Mesenchymal stem cell (in vitro differentiated cells and primary cell): ENCODE measurements at regions not wholly inside any gene's neighbourhood (a gene's known extent, or its start where the extent isn't known, plus 50 kb on each side); places are given as distances from the start of the nearest gene placed in this dataset.
A peak's percentile ranks its signal among the peaks of the same experiment; 100 is the strongest.

Experiments
- DNase-seq: peaks from one replicate; pipeline ENCODE4 v3.0.0-alpha.2; 2013
- H2AFZ ChIP-seq: one replicate; pipeline ENCODE4 v1.6.1; 2013; ENCODE audit warnings: low read depth, mild to moderate bottlenecking, control low read depth, inconsistent platforms, low read length, moderate library complexity
- H2AK5ac ChIP-seq: 2 replicates; pipeline ENCODE4 v1.6.1; 2013; ENCODE audit warnings: low read length, moderate library complexity, mild to moderate bottlenecking, inconsistent platforms; ENCODE audit not compliant: severe bottlenecking
- H2BK120ac ChIP-seq: one replicate; pipeline ENCODE4 v1.6.1; 2013; ENCODE audit warnings: low read depth, mild to moderate bottlenecking, inconsistent platforms, low read length, moderate library complexity
- H2BK12ac ChIP-seq, 2 experiments: one replicate each; pipeline ENCODE4 v1.6.1; 2013; ENCODE audit warnings: inconsistent platforms in 2 of 2, low read length in 2 of 2, mild to moderate bottlenecking in 2 of 2, moderate library complexity in 2 of 2, control low read depth in 1 of 2
- H2BK15ac ChIP-seq: one replicate; pipeline ENCODE4 v1.6.1; 2013; ENCODE audit warnings: mild to moderate bottlenecking, low read depth, inconsistent platforms; ENCODE audit not compliant: poor library complexity, severe bottlenecking
- H2BK5ac ChIP-seq: 2 replicates; pipeline ENCODE4 v1.6.1; 2013; ENCODE audit warnings: low read depth, mild to moderate bottlenecking, low read length, control low read depth, inconsistent platforms; ENCODE audit not compliant: poor library complexity, severe bottlenecking
- H3K14ac ChIP-seq, 2 experiments: one replicate each; pipeline ENCODE4 v1.6.1; 2013; ENCODE audit warnings: inconsistent platforms in 2 of 2, low read length in 2 of 2, control low read depth in 1 of 2, mild to moderate bottlenecking in 1 of 2, moderate library complexity in 1 of 2
- H3K18ac ChIP-seq, 2 experiments: one replicate each; pipeline ENCODE4 v1.6.1; 2013; ENCODE audit warnings: inconsistent platforms in 2 of 2, low read length in 2 of 2, control low read depth in 1 of 2, low read depth in 1 of 2, mild to moderate bottlenecking in 1 of 2
- H3K23ac ChIP-seq, 2 experiments: one replicate each; pipeline ENCODE4 v1.6.1; 2013; ENCODE audit warnings: inconsistent platforms in 2 of 2, low read length in 2 of 2, mild to moderate bottlenecking in 2 of 2, moderate library complexity in 2 of 2, control low read depth in 1 of 2
- H3K27ac ChIP-seq: 2 replicates; pipeline ENCODE4 v1.5.1; 2013; ENCODE audit warnings: mild to moderate bottlenecking, moderate library complexity, low read length, control low read depth, inconsistent platforms; ENCODE audit not compliant: poor library complexity, severe bottlenecking
- H3K27me3 ChIP-seq, 2 experiments: 2 replicates each; pipeline versions ENCODE4 v1.6.1 to v1.7.0; 2013; ENCODE audit warnings: low read length in 2 of 2, mild to moderate bottlenecking in 2 of 2, moderate library complexity in 2 of 2, control low read depth in 1 of 2, inconsistent platforms in 1 of 2; ENCODE audit not compliant: control insufficient read depth in 1 of 2, insufficient read depth in 1 of 2
- H3K36me3 ChIP-seq, 2 experiments: 2 replicates each; pipeline versions ENCODE4 v1.6.1 to v1.7.0; 2013; ENCODE audit warnings: low read length in 2 of 2, control low read depth in 1 of 2, inconsistent platforms in 1 of 2, low read depth in 1 of 2, mild to moderate bottlenecking in 1 of 2; ENCODE audit not compliant: insufficient read depth in 2 of 2, control insufficient read depth in 1 of 2
- H3K4ac ChIP-seq, 2 experiments: one replicate each; pipeline ENCODE4 v1.6.1; 2013; ENCODE audit warnings: inconsistent platforms in 2 of 2, low read length in 2 of 2, mild to moderate bottlenecking in 2 of 2, moderate library complexity in 2 of 2, control low read depth in 1 of 2, low read depth in 1 of 2
- H3K4me1 ChIP-seq: 2 replicates; pipeline ENCODE4 v1.6.1; 2013; ENCODE audit warnings: low read depth, low read length, control low read depth; ENCODE audit not compliant: control insufficient read depth, insufficient read depth
- H3K4me2 ChIP-seq: 2 replicates; pipeline ENCODE4 v1.6.1; 2013; ENCODE audit warnings: low read length, mild to moderate bottlenecking, inconsistent platforms; ENCODE audit not compliant: poor library complexity, severe bottlenecking
- H3K4me3 ChIP-seq, 2 experiments: 2 replicates each; pipeline versions ENCODE4 v1.5.1 to v1.7.0; 2013; ENCODE audit warnings: low read length in 2 of 2, mild to moderate bottlenecking in 2 of 2, control low read depth in 1 of 2, low read depth in 1 of 2; ENCODE audit not compliant: insufficient read depth in 1 of 2
- H3K79me1 ChIP-seq: replicated peaks from 2 replicates; pipeline ENCODE4 v1.6.1; 2013; ENCODE audit warnings: mild to moderate bottlenecking, control low read depth, low read length, inconsistent platforms; ENCODE audit not compliant: poor library complexity, severe bottlenecking
- H3K9ac ChIP-seq: 2 replicates; pipeline ENCODE4 v1.7.0; 2013; ENCODE audit warnings: mild to moderate bottlenecking, low read length, moderate library complexity
- H3K9me3 ChIP-seq: 2 replicates; pipeline ENCODE4 v1.7.0; 2013; ENCODE audit warnings: mild to moderate bottlenecking, low read length; ENCODE audit not compliant: control insufficient read depth
- H4K8ac ChIP-seq: one replicate; pipeline ENCODE4 v1.6.1; 2013; ENCODE audit warnings: inconsistent platforms, mild to moderate bottlenecking, low read length, moderate library complexity
- H4K91ac ChIP-seq: one replicate; pipeline ENCODE4 v1.6.1; 2013; ENCODE audit warnings: mild to moderate bottlenecking, low read length, inconsistent platforms
- WGBS: methylation state at CpG from one replicate; pipeline ENCODE4 v1.1.7; 2013; ENCODE audit warnings: mixed read lengths; 5-methylcytosine and 5-hydroxymethylcytosine counted together

DNA sequence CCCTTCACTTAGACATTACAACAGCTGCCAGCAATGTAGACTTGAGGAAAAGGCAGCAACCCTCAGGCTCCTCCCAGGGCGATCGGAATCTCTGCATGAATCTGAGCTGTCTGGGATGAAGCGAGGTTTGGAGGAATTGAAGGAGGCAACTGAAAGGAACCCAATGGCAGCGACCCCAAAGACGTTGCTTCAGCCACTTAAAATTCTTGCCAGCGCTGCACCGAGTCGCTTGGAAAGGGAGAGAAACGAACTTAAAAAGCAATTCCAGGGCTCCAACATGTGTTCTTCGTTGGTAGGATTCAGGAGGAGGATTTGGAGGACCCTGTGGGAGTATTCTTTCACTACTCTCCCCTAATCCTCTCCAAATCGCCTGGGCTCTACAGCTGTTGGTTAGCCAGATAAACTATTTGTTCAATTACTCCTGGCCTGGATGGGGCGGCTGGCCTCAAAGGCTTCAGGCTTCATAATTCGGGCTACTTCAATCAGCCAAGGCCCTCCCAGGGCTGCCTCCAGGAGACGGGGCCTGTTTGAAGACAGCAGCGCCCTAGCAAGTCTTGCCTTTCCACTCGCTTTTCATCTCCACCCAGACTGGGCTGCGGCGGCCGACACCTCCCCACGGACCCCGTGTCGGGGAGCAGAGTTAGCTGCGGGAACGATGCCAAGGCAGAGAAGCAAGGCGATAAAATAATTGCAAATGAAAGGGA lies 72.4 kb upstream of the TMEM45B start:
- H3K4ac ChIP-seq, result no peak overlapping the region
- H3K18ac ChIP-seq, result no peak overlapping the region
- DNase-seq, result no peak
- no peaks in the 10 kb centered on the region for H3K36me3 ChIP-seq
- 84% methylated on average over 21 of the region's 25 CpGs for WGBS
- H3K4me3 ChIP-seq, result no peak overlapping the region
- no peak overlapping the region for H3K4me2 ChIP-seq
- H4K91ac ChIP-seq, result no peak overlapping the region
- no peak overlapping the region for H4K8ac ChIP-seq
- H3K9ac ChIP-seq, result no peak overlapping the region
- H2BK120ac ChIP-seq, result no peak overlapping the region
- H2BK12ac ChIP-seq, result no peak overlapping the region
- no peaks in the 10 kb centered on the region for H3K9me3 ChIP-seq
- H2BK15ac ChIP-seq, result no peak overlapping the region
- no peak overlapping the region for H2BK5ac ChIP-seq
- H3K14ac ChIP-seq, result no peak overlapping the region
- H2AK5ac ChIP-seq, result no peak overlapping the region
- H2AFZ ChIP-seq, result no peak overlapping the region
- H3K27ac ChIP-seq, result no peak overlapping the region
- no peaks in the 10 kb centered on the region for H3K79me1 ChIP-seq
- no peaks in the 10 kb centered on the region for H3K4me1 ChIP-seq
- peaks cover 12 to 46% of the 10 kb centered on the region in 2 experiments for H3K27me3 ChIP-seq
- no peak overlapping the region for H3K23ac ChIP-seq

DNA sequence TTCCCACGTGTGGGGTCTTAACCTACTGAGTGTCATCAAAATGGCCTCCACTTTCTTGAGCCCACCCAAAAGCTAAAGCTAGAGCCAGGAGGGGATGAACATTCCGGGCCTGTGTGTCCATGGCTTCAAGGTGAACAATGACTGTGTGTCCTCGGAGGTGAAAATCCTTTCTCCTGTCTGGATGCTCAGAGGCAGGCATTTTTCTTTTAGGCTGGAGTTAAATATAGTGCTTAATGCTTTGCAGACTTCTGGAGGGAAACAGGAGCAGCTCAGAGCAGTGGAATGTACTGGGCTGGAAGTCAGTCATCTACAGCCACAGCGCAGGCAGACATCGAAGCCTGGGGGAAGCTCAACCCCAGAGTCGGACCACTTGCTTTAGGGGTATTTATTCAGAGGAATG lies 68.6 kb upstream of the TMEM45B start:
- H3K9ac ChIP-seq, result no peak overlapping the region
- no peak overlapping the region for H3K4ac ChIP-seq
- no peak overlapping the region for H3K23ac ChIP-seq
- no peak for DNase-seq
- no peak overlapping the region for H4K91ac ChIP-seq
- H2BK12ac ChIP-seq, result no peak overlapping the region
- no peak overlapping the region for H4K8ac ChIP-seq
- peaks cover 28 to 70% of the 10 kb centered on the region in 2 experiments for H3K27me3 ChIP-seq
- H2AFZ ChIP-seq, result no peak overlapping the region
- H2BK15ac ChIP-seq, result no peak overlapping the region
- H3K4me1 ChIP-seq, result peaks cover 3% of the 10 kb centered on the region
- no peak overlapping the region for H2BK120ac ChIP-seq
- H3K36me3 ChIP-seq, result no peaks in the 10 kb centered on the region
- no peak overlapping the region for H2AK5ac ChIP-seq
- H3K14ac ChIP-seq, result no peak overlapping the region
- H3K4me2 ChIP-seq, result no peak overlapping the region
- no peak overlapping the region for H3K27ac ChIP-seq
- H3K79me1 ChIP-seq, result no peaks in the 10 kb centered on the region
- 79% methylated on average over 6 of the region's 6 CpGs for WGBS
- H2BK5ac ChIP-seq, result no peak overlapping the region
- H3K9me3 ChIP-seq, result no peaks in the 10 kb centered on the region
- H3K18ac ChIP-seq, result no peak overlapping the region
- no peak overlapping the region for H3K4me3 ChIP-seq

DNA sequence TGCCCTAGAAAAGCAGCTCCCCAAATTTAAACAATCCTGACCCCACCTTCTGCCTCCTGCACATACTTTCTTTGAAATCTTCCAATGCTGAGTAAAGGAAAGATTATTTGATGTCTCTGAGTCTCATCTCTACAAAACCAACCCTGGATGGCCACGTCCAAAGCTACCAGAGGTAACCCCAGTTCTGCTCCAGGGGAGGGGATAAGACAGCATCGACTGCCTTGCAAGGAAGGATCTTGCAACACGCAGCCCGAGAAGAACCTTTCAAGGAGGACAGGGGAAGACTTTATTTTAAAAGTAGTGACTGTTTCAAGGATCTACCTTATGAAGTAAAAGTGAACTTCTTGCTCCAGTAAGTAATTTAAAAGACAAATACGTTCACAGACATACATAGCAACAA lies 66.5 kb upstream of the TMEM45B start:
- Histone ChIP-seq H4K8ac (no peak overlapping the region), H3K36me3 (no peaks in the 10 kb centered on the region), H3K4me3 (no peak overlapping the region), H4K91ac (no peak overlapping the region), H3K14ac (no peak overlapping the region), H2AK5ac (no peak overlapping the region), H2BK12ac (no peak overlapping the region), H3K18ac (no peak overlapping the region), H3K9ac (no peak overlapping the region), H2BK15ac (no peak overlapping the region), H3K9me3 (no peaks in the 10 kb centered on the region), H2BK120ac (no peak overlapping the region), H2AFZ (no peak overlapping the region), H3K23ac (no peak overlapping the region), H3K79me1 (no peaks in the 10 kb centered on the region), H3K4me2 (no peak overlapping the region), H2BK5ac (no peak overlapping the region), H3K4ac (no peak overlapping the region), H3K4me1 (peaks cover 3% of the 10 kb centered on the region), H3K27me3 (peaks cover 25 to 60% of the 10 kb centered on the region in 2 experiments), H3K27ac (no peak overlapping the region)
- WGBS, result 85% methylated on average over 3 of the region's 5 CpGs
- DNase-seq, result no peak

DNA sequence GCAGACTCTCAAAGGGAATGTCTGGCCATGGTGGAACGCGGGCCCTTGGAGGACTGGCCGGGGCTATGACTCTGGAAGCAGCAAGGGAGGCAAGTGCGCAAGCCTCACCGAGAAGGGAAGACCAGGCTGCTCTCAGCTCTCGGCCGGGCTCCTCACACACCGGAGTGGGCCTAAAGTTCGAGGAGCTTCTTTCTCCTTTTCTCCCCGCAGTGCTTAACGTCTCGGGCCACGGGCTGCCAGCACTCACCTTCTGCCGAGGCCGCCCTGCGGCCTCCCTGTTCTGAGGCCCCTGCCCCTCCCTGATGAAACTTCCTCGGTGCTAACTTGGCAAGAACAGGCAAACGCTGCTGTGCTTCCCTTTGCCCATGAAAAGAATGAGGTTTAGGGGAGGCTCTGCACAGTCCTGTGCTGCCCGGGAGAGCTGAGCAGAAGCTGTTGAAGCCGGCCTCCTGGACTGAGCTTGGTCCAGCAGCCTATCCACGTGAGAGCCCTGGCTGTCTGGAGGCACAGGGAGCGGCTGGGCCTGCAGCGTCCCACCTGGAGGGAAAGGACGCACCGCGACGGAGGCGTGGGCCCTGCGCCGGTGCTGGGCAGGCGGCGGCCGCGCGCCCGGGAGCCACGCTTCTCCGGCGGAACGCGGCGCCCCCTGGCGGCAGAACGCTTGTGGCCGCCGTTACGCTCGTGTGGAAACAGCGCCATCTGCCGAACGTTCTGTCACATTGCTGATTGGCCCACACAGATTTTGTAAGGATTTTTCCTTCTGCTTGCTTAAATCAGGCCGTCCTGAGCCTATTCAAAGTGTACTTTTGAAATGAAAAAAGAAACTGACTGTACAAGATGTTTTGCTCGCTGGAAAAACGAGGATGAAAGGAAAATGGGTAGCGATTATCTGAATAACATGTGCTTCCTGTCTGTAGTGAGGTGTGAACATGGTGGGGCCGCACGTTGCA lies 65.0 kb upstream of the TMEM45B start:
- 21% methylated on average over 57 of the region's 57 CpGs for WGBS
- H3K23ac ChIP-seq, result no peak overlapping the region

More for the DNA sequence above, 65.0 kb upstream of the TMEM45B start:
- Histone ChIP-seq H2BK15ac (no peak overlapping the region), H3K4me1 (peaks cover 3% of the 10 kb centered on the region), H3K79me1 (no peaks in the 10 kb centered on the region), H3K18ac (no peak overlapping the region), H3K14ac (no peak overlapping the region), H2AFZ (peak overlapping the region; percentile 85), H3K4ac (no peak overlapping the region), H3K36me3 (no peaks in the 10 kb centered on the region), H3K27ac (no peak overlapping the region), H2BK120ac (no peak overlapping the region), H3K4me3 (peak overlapping the region; percentile 35 to 61), H3K4me2 (peak overlapping the region; percentile 86), H4K8ac (peak overlapping the region; percentile 45), H2BK5ac (no peak overlapping the region), H2AK5ac (no peak overlapping the region), H3K9me3 (no peaks in the 10 kb centered on the region), H3K27me3 (peaks cover 25 to 54% of the 10 kb centered on the region in 2 experiments), H4K91ac (no peak overlapping the region), H2BK12ac (no peak overlapping the region), H3K9ac (no peak overlapping the region)
- DNase-seq, result peak; percentile 57
